Right cardiac atrium (tissue), 5 donors: ENCODE measurements at regions not wholly inside any gene's neighbourhood (a gene's known extent, or its start where the extent isn't known, plus 50 kb on each side); places are given as distances from the start of the nearest gene placed in this dataset.

Experiments used
- ATAC-seq, 2 donors: fragments of 200-7000 bp; cut with Tn5 transposase; one replicate each; pipeline versions ENCODE4 v1.8.0 to v1.9.1; 2020; ENCODE audit warnings: moderate library complexity in 2 of 2, mild to moderate bottlenecking in 1 of 2
- DNase-seq, 3 donors: peaks; one replicate each; pipeline ENCODE4 v3.0.0-alpha.2; 2020
- H3K27ac ChIP-seq: one replicate; pipeline ENCODE4 v1.5.1; 2013; ENCODE audit warnings: mild to moderate bottlenecking, low read length, control low read depth, moderate library complexity
- H3K27me3 ChIP-seq: one replicate; pipeline ENCODE4 v1.6.1; 2013; ENCODE audit not compliant: control insufficient read depth, insufficient read depth
- H3K4me1 ChIP-seq: one replicate; pipeline ENCODE4 v1.6.1; 2013; ENCODE audit warnings: low read length; ENCODE audit not compliant: control insufficient read depth, insufficient read depth
- H3K4me3 ChIP-seq: one replicate; pipeline ENCODE4 v1.5.1; 2013; ENCODE audit warnings: low read length, control low read depth
- H3K9me3 ChIP-seq: one replicate; pipeline ENCODE4 v1.6.1; 2013; ENCODE audit warnings: low read length; ENCODE audit not compliant: control insufficient read depth
- WGBS: extraction: QIAGEN DNeasy Blood & Tissue Kit; methylation state at CpG from one replicate; pipeline ENCODE4 v1.1.7; 2013; 5-methylcytosine and 5-hydroxymethylcytosine counted together
- intact Hi-C, 4 donors: fragments of 100-400 bp; cut with DNase I; formaldehyde crosslinking; loops; one replicate each; pipeline versions ENCODE4 v1.11.0 to v1.14.0; 2022 to 2023
- donor health status: healthy with polysubstance abuse.
- donor health status: DM: no; HTN: yes; CAD: no.
- donor health status: DM: no; HTN: no; CAD: no.
- donor health status: DM: no; HTN: yes; CAD: no; lungs with severe emphysema.
- donor health status: DM: yes; HTN: yes; CAD: no.

DNA sequence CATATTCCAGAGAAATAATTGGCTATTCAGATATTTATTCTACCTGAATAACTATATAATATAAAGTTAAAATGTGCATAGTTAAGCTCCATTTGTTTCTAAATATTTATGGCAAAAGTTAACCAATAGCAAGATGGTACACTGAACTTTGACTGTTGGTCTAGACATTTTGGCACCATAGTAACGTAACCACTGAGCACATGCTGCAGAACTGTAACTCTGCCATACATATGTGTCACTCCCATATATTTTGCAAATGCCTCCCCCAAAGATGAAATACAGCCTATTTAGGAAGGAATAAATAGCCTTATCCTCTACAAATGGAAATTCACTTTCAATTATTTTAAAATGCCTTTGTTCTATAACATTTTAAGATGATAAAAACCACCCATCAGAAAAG lies 424.9 kb downstream of the CENPC start:
- intact Hi-C loops: no loop called here
- ATAC-seq: no peak
- 69% methylated on average over 1 of the region's 1 CpG for WGBS

DNA sequence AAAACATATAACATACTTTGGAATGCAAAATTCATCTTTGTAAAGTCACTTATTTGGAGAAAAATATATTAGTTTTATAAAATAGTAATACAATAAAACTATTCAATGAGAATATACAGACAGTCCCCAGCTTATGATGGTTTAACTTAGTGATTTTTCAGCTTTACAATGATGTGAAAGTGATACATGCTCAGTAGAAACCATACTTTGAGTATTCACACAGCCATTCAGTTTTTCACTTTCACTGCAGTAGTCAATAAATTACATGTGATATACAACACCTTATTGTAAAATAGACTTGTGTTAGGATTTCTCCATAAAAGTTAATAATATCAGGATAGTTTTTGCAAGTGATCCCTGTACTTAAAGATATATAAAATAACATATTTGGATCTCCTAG lies 436.0 kb downstream of the CENPC start:
- DNase-seq: no peak
- no peaks in the 10 kb centered on the region for H3K4me1 ChIP-seq

More for the DNA sequence above, 424.9 kb downstream of the CENPC start:
- no peaks in the 10 kb centered on the region for H3K4me1 ChIP-seq
- H3K27me3 ChIP-seq: no peaks in the 10 kb centered on the region
- H3K9me3 ChIP-seq: no peaks in the 10 kb centered on the region
- H3K27ac ChIP-seq: no peak overlapping the region
- no peak for DNase-seq
- no peak overlapping the region for H3K4me3 ChIP-seq

DNA sequence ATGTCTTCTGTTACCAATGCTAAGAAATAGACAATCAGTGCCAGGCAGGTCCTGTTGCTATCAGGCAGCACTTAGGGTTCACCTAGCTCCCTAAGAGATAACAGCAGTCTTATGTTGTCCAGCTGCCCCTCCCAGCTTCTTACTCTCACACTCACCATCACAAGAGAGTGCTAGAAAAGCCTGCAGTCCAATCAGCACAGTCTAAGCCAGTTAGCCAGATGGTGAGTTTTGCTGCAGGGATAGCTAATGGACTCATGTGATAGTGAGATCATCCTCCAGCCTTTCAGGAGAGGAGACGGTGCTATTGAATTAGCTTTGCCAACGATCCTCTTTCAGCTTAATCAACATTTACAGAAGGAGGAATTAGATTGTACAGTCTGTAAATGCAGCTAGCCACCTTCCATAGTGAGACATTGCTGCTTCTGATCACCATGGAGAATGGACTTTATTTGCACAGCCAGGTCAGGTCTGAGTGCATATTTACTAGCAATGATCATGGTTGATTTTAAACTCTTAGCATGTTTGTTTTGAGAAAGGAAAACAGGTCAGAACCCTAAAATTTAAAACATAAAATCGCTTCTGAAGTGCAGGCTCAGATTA lies 438.3 kb downstream of the CENPC start:
- H3K9me3 ChIP-seq: no peaks in the 10 kb centered on the region
- no peak for DNase-seq
- H3K27me3 ChIP-seq: no peaks in the 10 kb centered on the region
- no peak for ATAC-seq
- no peak overlapping the region for H3K4me3 ChIP-seq
- no peak overlapping the region for H3K27ac ChIP-seq
- WGBS: 38% methylated on average over 3 of the region's 3 CpGs
- intact Hi-C loops: no loop called here
- H3K4me1 ChIP-seq: no peaks in the 10 kb centered on the region

More for the DNA sequence above, 436.0 kb downstream of the CENPC start:
- no peak overlapping the region for H3K27ac ChIP-seq
- no peaks in the 10 kb centered on the region for H3K9me3 ChIP-seq
- no peak for ATAC-seq
- no peak overlapping the region for H3K4me3 ChIP-seq
- H3K27me3 ChIP-seq: no peaks in the 10 kb centered on the region
- intact Hi-C loops: no loop called here

DNA sequence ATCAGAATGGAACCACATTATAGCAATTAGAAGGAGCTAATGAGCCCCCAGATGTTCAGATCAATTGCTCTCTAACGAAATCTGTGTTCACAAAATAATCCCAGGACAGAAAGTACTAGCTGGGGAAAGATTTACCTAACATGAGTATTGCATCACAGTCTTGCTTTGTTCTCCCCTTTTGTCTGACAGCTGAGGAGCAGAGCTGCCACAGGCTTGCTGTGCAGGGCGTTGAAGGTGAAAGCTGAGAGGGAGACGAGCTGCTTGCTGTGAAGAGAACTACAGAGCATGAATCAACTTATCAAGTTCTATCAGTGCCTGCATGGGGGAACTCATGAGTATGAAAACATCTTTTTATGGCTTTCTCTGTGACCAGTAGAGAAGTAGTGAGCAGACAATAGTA lies 441.2 kb downstream of the CENPC start:
- Histone ChIP-seq H3K27ac (no peak overlapping the region), H3K27me3 (no peaks in the 10 kb centered on the region), H3K4me3 (no peak overlapping the region), H3K4me1 (peaks cover 2% of the 10 kb centered on the region), H3K9me3 (no peaks in the 10 kb centered on the region)
- intact Hi-C loops: no loop called here
- ATAC-seq: no peak
- no peak for DNase-seq
- 70% methylated on average over 3 of the region's 3 CpGs for WGBS

DNA sequence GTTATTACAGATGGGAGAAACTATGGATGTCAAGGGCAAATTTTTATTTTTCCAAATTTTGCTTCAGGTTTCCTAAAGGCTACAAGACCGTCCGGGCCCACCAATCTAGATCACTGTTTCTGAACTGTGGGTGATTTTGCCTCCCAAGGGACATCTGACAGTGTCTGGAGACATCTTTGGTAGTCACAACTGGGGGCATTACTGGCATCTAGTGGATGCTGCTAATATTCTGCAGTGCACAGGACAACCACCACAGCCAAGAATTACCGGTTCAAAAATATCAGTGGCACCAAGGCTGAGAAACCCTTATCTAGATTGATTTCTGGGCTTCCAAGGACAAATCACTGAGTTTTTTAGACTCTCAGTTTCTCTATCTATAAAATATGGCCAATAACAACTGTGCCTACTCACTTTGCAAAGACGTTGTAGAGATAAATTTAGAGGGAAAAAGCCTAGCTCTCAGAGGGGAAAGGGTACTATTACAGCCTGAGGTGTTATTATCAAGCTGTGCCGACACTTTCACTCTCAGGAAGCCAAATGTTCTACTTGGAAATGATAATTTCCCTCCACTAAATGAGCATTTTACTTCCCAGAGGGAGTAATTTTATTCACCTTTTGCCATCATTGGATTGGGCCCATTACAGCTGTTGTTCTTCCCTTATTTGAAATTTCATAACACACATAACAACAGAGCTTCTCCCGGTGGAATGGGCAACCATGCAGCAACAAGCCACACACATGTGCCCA lies 442.1 kb downstream of the CENPC start:
- Histone ChIP-seq H3K4me3 (no peak overlapping the region), H3K4me1 (peaks cover 2% of the 10 kb centered on the region), H3K27ac (no peak overlapping the region), H3K9me3 (no peaks in the 10 kb centered on the region), H3K27me3 (no peaks in the 10 kb centered on the region)
- DNase-seq: no peak
- 57% methylated on average over 6 of the region's 6 CpGs for WGBS
- intact Hi-C loops: no loop called here
- ATAC-seq: peak in 1 of 2 donors; percentile 25

DNA sequence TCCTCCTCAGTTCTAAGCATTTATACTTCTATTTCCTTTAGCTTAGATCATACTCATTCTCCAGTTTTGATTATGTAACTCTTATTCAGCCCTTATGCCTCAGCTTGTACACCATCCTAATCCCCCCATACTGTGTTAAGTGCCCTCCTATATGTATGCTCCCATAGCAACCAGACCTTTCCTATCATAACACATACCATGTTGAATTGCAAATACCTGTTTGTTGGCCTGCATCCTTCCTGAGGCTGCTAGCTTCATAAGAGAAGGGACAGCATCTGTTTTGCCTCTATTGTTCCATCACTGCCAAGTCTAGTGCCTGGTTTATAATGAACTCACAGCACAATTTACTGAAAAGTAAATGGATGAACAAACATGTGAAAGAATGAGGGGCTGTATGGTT lies 443.7 kb downstream of the CENPC start:
- Histone ChIP-seq H3K27me3 (no peaks in the 10 kb centered on the region), H3K27ac (no peak overlapping the region), H3K4me1 (peaks cover 2% of the 10 kb centered on the region), H3K9me3 (no peaks in the 10 kb centered on the region), H3K4me3 (no peak overlapping the region)
- intact Hi-C loops: no loop called here
- ATAC-seq: no peak
- DNase-seq: no peak

DNA sequence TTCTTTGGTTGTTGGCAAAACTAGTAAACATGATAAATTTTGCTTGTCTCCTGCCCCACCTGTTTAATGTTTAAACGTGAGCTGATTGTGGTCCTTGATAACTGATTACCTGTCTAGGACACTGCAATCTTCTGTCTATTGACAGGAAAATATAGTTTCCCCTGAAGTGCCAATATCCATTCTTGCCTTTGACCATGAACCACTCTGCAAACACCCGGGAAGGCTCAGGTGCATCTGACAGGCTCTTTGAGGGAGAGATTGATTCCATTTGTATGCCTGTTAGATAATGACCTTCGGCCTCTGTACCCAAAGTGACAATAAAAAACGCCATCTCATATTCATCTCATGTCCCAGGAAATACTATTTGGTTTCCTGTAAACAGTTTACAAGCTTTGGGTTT lies 453.0 kb downstream of the CENPC start:
- no peaks in the 10 kb centered on the region for H3K27me3 ChIP-seq
- intact Hi-C loops: no loop called here
- H3K4me1 ChIP-seq: no peaks in the 10 kb centered on the region
- WGBS: 46% methylated on average over 4 of the region's 4 CpGs
- H3K27ac ChIP-seq: no peak overlapping the region
- no peak for DNase-seq
- H3K9me3 ChIP-seq: no peaks in the 10 kb centered on the region
- no peak for ATAC-seq
- no peak overlapping the region for H3K4me3 ChIP-seq

DNA sequence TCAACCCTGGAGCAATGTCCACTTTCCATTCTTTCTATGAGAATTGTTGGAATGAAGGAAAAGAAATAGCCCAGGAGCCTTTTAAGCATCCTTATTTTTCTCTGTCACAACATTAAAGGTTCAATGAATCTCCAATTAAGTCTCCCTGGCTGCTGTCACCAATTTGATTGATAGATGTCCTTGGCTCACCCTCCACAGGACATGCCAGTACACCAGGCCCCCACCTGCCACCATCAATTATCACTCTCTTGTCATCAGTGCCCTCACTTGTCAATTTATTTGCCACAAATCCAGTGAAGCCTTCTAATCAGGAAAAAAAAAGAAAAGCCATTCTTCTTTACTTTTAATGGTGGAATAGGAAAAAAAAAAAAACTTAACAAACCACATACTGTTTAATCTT lies 453.6 kb downstream of the CENPC start:
- no peaks in the 10 kb centered on the region for H3K27me3 ChIP-seq
- no peak overlapping the region for H3K4me3 ChIP-seq
- H3K27ac ChIP-seq: no peak overlapping the region
- ATAC-seq (no peak), DNase-seq (no peak)
- H3K4me1 ChIP-seq: no peaks in the 10 kb centered on the region
- intact Hi-C loops: no loop called here
- H3K9me3 ChIP-seq: no peaks in the 10 kb centered on the region

DNA sequence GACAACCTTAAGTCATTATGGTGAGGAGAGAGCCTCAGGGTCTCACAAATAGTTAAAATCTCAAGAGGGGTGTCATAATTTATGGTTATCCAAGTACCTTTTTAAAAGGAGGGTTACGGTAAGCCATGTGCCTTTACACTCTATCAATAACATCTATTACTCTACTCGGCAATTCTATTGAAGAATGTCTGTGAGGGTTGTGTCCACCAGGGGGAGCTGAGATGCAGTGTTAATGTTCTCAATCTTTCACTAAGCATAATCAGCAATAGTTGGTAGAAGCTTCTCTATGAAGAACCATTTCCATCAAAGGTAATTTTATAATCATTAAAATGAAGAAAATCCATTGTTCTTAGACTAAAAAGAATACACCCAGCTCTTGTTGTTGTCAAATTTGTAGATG lies 457.4 kb downstream of the CENPC start:
- Histone ChIP-seq H3K27ac (no peak overlapping the region), H3K4me1 (no peaks in the 10 kb centered on the region), H3K9me3 (no peaks in the 10 kb centered on the region), H3K27me3 (no peaks in the 10 kb centered on the region), H3K4me3 (no peak overlapping the region)
- intact Hi-C loops: no loop called here
- no peak for ATAC-seq
- WGBS: 82% methylated on average over 2 of the region's 2 CpGs
- peak in 2 of 3 donors; percentile 39 to 56 for DNase-seq

DNA sequence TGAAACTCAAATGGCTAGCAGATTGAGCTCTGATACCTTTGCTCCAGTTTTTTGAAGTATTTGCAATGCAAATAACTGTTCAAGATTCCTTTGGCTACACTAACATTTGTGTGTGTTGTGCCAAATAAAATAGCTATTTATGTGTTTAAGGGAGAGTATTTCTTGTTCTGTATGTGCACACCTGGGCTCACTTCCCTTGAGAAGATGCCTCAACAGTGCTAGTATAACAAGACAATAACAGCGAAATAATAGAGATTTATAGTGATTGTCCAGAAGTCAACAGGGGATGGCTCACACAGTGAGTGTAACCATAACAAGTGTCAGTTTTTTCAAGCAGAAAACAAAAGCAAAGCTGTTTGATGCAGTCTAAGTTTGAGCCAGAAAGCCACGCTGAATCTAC lies 460.5 kb downstream of the CENPC start:
- 81% methylated on average over 2 of the region's 2 CpGs for WGBS
- Histone ChIP-seq H3K4me1 (no peaks in the 10 kb centered on the region), H3K4me3 (no peak overlapping the region), H3K9me3 (no peaks in the 10 kb centered on the region), H3K27me3 (no peaks in the 10 kb centered on the region), H3K27ac (no peak overlapping the region)
- intact Hi-C loops: no loop called here
- ATAC-seq: no peak
- no peak for DNase-seq

DNA sequence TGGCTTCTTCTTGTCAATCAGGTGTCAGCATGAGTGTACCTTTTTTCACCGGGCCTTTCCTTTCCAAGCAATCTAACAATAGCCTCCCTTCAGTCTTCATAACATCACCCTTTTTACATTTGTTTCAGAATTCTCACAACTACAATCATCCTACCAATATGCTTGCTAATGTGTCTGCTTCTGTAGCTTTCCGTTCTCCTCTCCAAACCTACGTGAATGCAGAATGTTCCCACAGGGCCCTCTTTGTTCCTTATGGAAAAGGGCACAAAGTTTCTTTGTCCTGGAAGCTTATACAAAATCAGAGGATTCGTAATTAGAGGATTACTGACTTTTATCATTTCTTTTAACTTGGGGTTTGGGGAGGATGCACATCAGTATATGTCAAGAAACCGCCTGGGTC lies 461.8 kb downstream of the CENPC start:
- ATAC-seq: no peak
- WGBS: 71% methylated on average over 5 of the region's 5 CpGs

DNA sequence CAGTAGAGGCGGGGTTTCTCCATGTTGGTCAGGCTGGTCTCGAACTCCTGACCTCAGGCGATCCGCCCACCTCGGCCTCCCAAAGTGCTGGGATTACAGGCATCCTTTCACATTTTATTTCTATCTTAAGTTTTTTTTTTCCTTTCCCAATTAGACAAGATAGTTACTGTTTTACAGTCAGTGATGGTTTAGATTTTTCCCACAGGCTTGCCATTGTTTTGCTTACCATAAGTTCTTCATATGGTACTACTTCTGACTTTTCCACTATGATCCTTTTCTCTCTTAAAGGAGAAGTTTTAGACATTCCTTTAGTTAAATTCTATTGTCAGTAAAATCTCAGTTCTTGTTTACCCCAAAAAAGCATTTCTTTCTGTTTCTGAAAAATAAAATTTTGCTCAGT lies 462.6 kb downstream of the CENPC start:
- no peak for ATAC-seq
- intact Hi-C loops: no loop called here
- 91% methylated on average over 5 of the region's 5 CpGs for WGBS

More for the DNA sequence above, 461.8 kb downstream of the CENPC start:
- H3K9me3 ChIP-seq: no peaks in the 10 kb centered on the region
- H3K4me3 ChIP-seq: no peak overlapping the region
- intact Hi-C loops: no loop called here
- no peaks in the 10 kb centered on the region for H3K4me1 ChIP-seq
- no peak overlapping the region for H3K27ac ChIP-seq
- H3K27me3 ChIP-seq: no peaks in the 10 kb centered on the region
- no peak for DNase-seq

More for the DNA sequence above, 462.6 kb downstream of the CENPC start:
- Histone ChIP-seq H3K27me3 (no peaks in the 10 kb centered on the region), H3K4me3 (no peak overlapping the region), H3K9me3 (no peaks in the 10 kb centered on the region), H3K4me1 (no peaks in the 10 kb centered on the region), H3K27ac (no peak overlapping the region)
- DNase-seq: no peak
